SK-N-SH (cell line): ENCODE measurements at regions not wholly inside any gene's neighbourhood (a gene's known extent, or its start where the extent isn't known, plus 50 kb on each side); places are given as distances from the start of the nearest gene placed in this dataset.

ENCODE experiments used
- CTCF ChIA-PET: fragments of 300-600, 350-600 bp; formaldehyde crosslinking; extraction: SDS; loops from one replicate; lab custom pipeline; 2021; lab: Yijun Ruan, JAX
- POLR2A ChIA-PET: fragments of 350-600 bp; sonication (Branson Sonifier 250); formaldehyde crosslinking; extraction: SDS; loops from one replicate; lab custom pipeline; 2020; ENCODE audit warnings: antibody characterized with exemption, inconsistent platforms; lab: Yijun Ruan, JAX
- DNase-seq: peaks from one replicate; pipeline ENCODE4 v3.0.0; 2012
- H2AFZ ChIP-seq: fragments of 200-600 bp; sonication (generic); 2 replicates; pipeline ENCODE4 v1.8.1; 2016; ENCODE audit warnings: antibody characterized with exemption, mild to moderate bottlenecking, low read depth
- H3F3A ChIP-seq: fragments of 200-600 bp; sonication (generic); replicated peaks from 2 replicates; pipeline ENCODE3; 2016; ENCODE audit warnings: antibody characterized with exemption, mild to moderate bottlenecking; ENCODE audit not compliant: insufficient read depth
- H3K27ac ChIP-seq, 2 experiments: fragments of 200-500 bp in 1 of 2; fragments of 200-600 bp in 1 of 2; sonication (Bioruptor generic) in 1 of 2; sonication (generic), shearing (Covaris generic) in 1 of 2; 2 replicates each; pipeline versions ENCODE4 v1.5.1 to v1.6.1; 2014 to 2016; ENCODE audit warnings: low read depth in 2 of 2, inconsistent platforms in 1 of 2, low read length in 1 of 2, mild to moderate bottlenecking in 1 of 2, mixed read lengths in 1 of 2
- H3K27me3 ChIP-seq: fragments of 200-600 bp; sonication (generic), shearing (Covaris generic); 2 replicates; pipeline ENCODE4 v1.6.1; 2016; ENCODE audit warnings: mixed run types; ENCODE audit not compliant: insufficient read depth
- H3K36me3 ChIP-seq, 2 experiments: fragments of 200-500 bp in 1 of 2; fragments of 200-600 bp in 1 of 2; sonication (Bioruptor generic) in 1 of 2; sonication (generic) in 1 of 2; replicated peaks in 1 of 2; 2 replicates each; pipeline versions ENCODE3 to v1.5.1; 2014 to 2016; ENCODE audit warnings: low read length in 1 of 2, mild to moderate bottlenecking in 1 of 2; ENCODE audit not compliant: insufficient read depth in 2 of 2, control insufficient read depth in 1 of 2
- H3K4me1 ChIP-seq, 2 experiments: fragments of 200-500 bp in 1 of 2; fragments of 200-600 bp in 1 of 2; sonication (Bioruptor generic) in 1 of 2; sonication (generic), shearing (Covaris generic) in 1 of 2; 2 replicates each; pipeline versions ENCODE4 v1.5.1 to v1.6.1; 2014 to 2016; ENCODE audit warnings: low read depth in 1 of 2, low read length in 1 of 2, mixed run types in 1 of 2; ENCODE audit not compliant: insufficient read depth in 2 of 2, control insufficient read depth in 1 of 2
- H3K4me2 ChIP-seq: fragments of 200-600 bp; sonication (generic), shearing (Covaris generic); 2 replicates; pipeline ENCODE4 v1.6.1; 2017; ENCODE audit warnings: mixed run types
- H3K4me3 ChIP-seq, 2 experiments: fragments of 200-500 bp in 1 of 2; fragments of 200-600 bp in 1 of 2; sonication (Bioruptor generic) in 1 of 2; sonication (generic), shearing (Covaris generic) in 1 of 2; 2 replicates each; pipeline versions ENCODE4 v1.5.1 to v1.8.1; 2014 to 2016; ENCODE audit warnings: low read depth in 2 of 2, inconsistent platforms in 1 of 2, low read length in 1 of 2, mild to moderate bottlenecking in 1 of 2, mixed read lengths in 1 of 2, moderate library complexity in 1 of 2
- H3K79me2 ChIP-seq: fragments of 200-600 bp; sonication (generic); 2 replicates; pipeline ENCODE4 v1.8.1; 2017; ENCODE audit warnings: mild to moderate bottlenecking; ENCODE audit not compliant: insufficient read depth
- H3K9ac ChIP-seq: fragments of 200-600 bp; sonication (generic); 2 replicates; pipeline ENCODE4 v1.6.1; 2017; ENCODE audit warnings: mixed run types
- H3K9me2 ChIP-seq: fragments of 200-600 bp; sonication (generic); 2 replicates; pipeline ENCODE4 v1.6.1; 2017; ENCODE audit warnings: mixed run types
- H3K9me3 ChIP-seq: fragments of 200-600 bp; sonication (generic); 2 replicates; pipeline ENCODE4 v1.6.1; 2017; ENCODE audit warnings: mixed run types, mild to moderate bottlenecking, moderate library complexity
- H4K20me1 ChIP-seq: fragments of 200-600 bp; sonication (generic); 2 replicates; pipeline ENCODE4 v1.6.1; 2017; ENCODE audit warnings: mild to moderate bottlenecking, mixed run types; ENCODE audit not compliant: insufficient read depth
- CHD2 ChIP-seq: fragments of 150-350 bp; IDR thresholded peaks from 2 replicates; pipeline ENCODE4 v1.6.1; 2018; ENCODE audit warnings: low read length; ENCODE audit not compliant: partially characterized antibody
- ELF1 ChIP-seq: IDR thresholded peaks from 2 replicates; pipeline ENCODE4 v1.4.0; 2012
- EP300 ChIP-seq, 2 experiments: IDR thresholded peaks; 2 replicates each; pipeline versions ENCODE4 v1.4.0 to v1.6.1; 2012; ENCODE audit warnings: borderline replicate concordance in 1 of 2, low read depth in 1 of 2, low read length in 1 of 2
- FOSL2 ChIP-seq: IDR thresholded peaks from 2 replicates; pipeline ENCODE4 v1.4.0; 2012; ENCODE audit warnings: low read depth, mild to moderate bottlenecking, moderate library complexity, borderline replicate concordance
- FOXJ3 ChIP-seq: sonication (generic); formaldehyde crosslinking; IDR thresholded peaks from 2 replicates; pipeline ENCODE4 v1.5.1; 2020; ENCODE audit warnings: mild to moderate bottlenecking, missing genetic modification reagents
- FOXM1 ChIP-seq: IDR thresholded peaks from 2 replicates; pipeline ENCODE4 v1.4.0; 2012; ENCODE audit warnings: low read depth, mild to moderate bottlenecking
- JUND ChIP-seq: IDR thresholded peaks from 2 replicates; pipeline ENCODE4 v1.4.0; 2012
- MEF2A ChIP-seq: IDR thresholded peaks from 2 replicates; pipeline ENCODE4 v1.4.0; 2012; ENCODE audit warnings: low read depth, borderline replicate concordance
- MXI1 ChIP-seq: IDR thresholded peaks from 2 replicates; pipeline ENCODE4 v1.6.1; 2012; ENCODE audit warnings: mild to moderate bottlenecking, low read depth, low read length, improper control_type of control experiment
- NFIC ChIP-seq: IDR thresholded peaks from 2 replicates; pipeline ENCODE4 v1.4.0; 2012; ENCODE audit warnings: borderline replicate concordance
- PBX3 ChIP-seq: IDR thresholded peaks from 2 replicates; pipeline ENCODE4; 2012
- POLR2AphosphoS5 ChIP-seq: IDR thresholded peaks from 2 replicates; pipeline ENCODE4 v1.6.1; 2012; ENCODE audit warnings: low read depth, low read length
- RCOR1 ChIP-seq: fragments of 150-350 bp; IDR thresholded peaks from 2 replicates; pipeline ENCODE4 v1.6.1; 2017; ENCODE audit warnings: antibody characterized with exemption, low read length
- RFX5 ChIP-seq: IDR thresholded peaks from 2 replicates; pipeline ENCODE4 v1.6.1; 2012; ENCODE audit warnings: mild to moderate bottlenecking, improper control_type of control experiment, low read length
- RXRA ChIP-seq: IDR thresholded peaks from 2 replicates; pipeline ENCODE4 v1.4.0; 2012; ENCODE audit warnings: low read depth, mild to moderate bottlenecking, borderline replicate concordance
- SIN3A ChIP-seq: IDR thresholded peaks from 2 replicates; pipeline ENCODE4 v1.6.1; 2012; ENCODE audit warnings: low read depth, mild to moderate bottlenecking, low read length, moderate library complexity, borderline replicate concordance
- TAF1 ChIP-seq: IDR thresholded peaks from 2 replicates; pipeline ENCODE4 v1.6.1; 2012; ENCODE audit warnings: low read depth, mild to moderate bottlenecking, low read length, moderate library complexity, borderline replicate concordance
- ZBTB33 ChIP-seq: IDR thresholded peaks from 2 replicates; pipeline ENCODE4 v1.4.0; 2012; ENCODE audit warnings: low read depth, borderline replicate concordance
- WGBS: methylation state at CpG from one replicate; pipeline ENCODE4 v1.1.6; 2017; ENCODE audit warnings: low lambda C conversion rate; 5-methylcytosine and 5-hydroxymethylcytosine counted together
- TF ChIP-seq, protein P1 (sequence below): fragments of 150-350 bp; IDR thresholded peaks from 2 replicates; pipeline ENCODE4 v1.6.1; 2016; ENCODE audit warnings: mild to moderate bottlenecking, low read depth, low read length
- TF ChIP-seq, protein P2 (sequence below): IDR thresholded peaks from 2 replicates; pipeline ENCODE4 v1.4.0; 2012; ENCODE audit warnings: low read depth, borderline replicate concordance
- TF ChIP-seq, protein P3 (sequence below): IDR thresholded peaks from 2 replicates; pipeline ENCODE4 v1.6.1; 2012; ENCODE audit warnings: mild to moderate bottlenecking, low read depth, low read length, moderate library complexity

- H3K9ac ChIP-seq = no peak overlapping the region
- no peaks in the 10 kb centered on the region for H3K79me2 ChIP-seq
- no peak overlapping the region for H3K4me3 ChIP-seq
- H3K27ac ChIP-seq = no peak overlapping the region
- H3K27me3 ChIP-seq = no peaks in the 10 kb centered on the region
- no peaks in the 10 kb centered on the region for H3K4me1 ChIP-seq
- WGBS = 34% methylated on average over 5 of the region's 5 CpGs
- CTCF ChIA-PET = no interaction called here
- TF ChIP-seq NFIC (no peak), FOXM1 (no peak), RXRA (no peak), FOSL2 (no peak), JUND (no peak), PBX3 (no peak), MEF2A (no peak), ZBTB33 (no peak), EP300 (IDR thresholded peaks at IDR 0.05; ENCODE audit: borderline replicate concordance in 1 of 2, low read depth in 1 of 2, low read length in 1 of 2) (no peak), RFX5 (no peak), SIN3A (no peak), POLR2AphosphoS5 (no peak)
- TF ChIP-seq, protein P1, sequence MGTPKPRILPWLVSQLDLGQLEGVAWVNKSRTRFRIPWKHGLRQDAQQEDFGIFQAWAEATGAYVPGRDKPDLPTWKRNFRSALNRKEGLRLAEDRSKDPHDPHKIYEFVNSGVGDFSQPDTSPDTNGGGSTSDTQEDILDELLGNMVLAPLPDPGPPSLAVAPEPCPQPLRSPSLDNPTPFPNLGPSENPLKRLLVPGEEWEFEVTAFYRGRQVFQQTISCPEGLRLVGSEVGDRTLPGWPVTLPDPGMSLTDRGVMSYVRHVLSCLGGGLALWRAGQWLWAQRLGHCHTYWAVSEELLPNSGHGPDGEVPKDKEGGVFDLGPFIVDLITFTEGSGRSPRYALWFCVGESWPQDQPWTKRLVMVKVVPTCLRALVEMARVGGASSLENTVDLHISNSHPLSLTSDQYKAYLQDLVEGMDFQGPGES = no peak
- TF ChIP-seq, all 33 proteins: peak for 0
- Histone ChIP-seq H4K20me1 (no peaks in the 10 kb centered on the region), H2AFZ (no peak overlapping the region), H3K4me2 (no peak overlapping the region), H3K9me2 (no peaks in the 10 kb centered on the region), H3F3A (no peaks in the 10 kb centered on the region), H3K9me3 (no peaks in the 10 kb centered on the region), H3K36me3 (no peaks in the 10 kb centered on the region)
- POLR2A ChIA-PET = no interaction called here
- DNase-seq = no peak
These were observed 89.9 kb downstream of the MGST1 start for GRCh38 chr12:16437281-16437816.

GRCh38 chr12:16437926-16438325, 90.5 kb downstream of the MGST1 start:
- Histone ChIP-seq H3K4me1 (no peaks in the 10 kb centered on the region), H3K9me3 (no peaks in the 10 kb centered on the region), H3K27ac (no peak overlapping the region), H3K9me2 (no peaks in the 10 kb centered on the region), H3K4me3 (no peak overlapping the region), H3K27me3 (no peaks in the 10 kb centered on the region), H2AFZ (no peak overlapping the region), H3F3A (no peaks in the 10 kb centered on the region), H4K20me1 (no peaks in the 10 kb centered on the region), H3K36me3 (no peaks in the 10 kb centered on the region), H3K4me2 (no peak overlapping the region), H3K79me2 (no peaks in the 10 kb centered on the region), H3K9ac (no peak overlapping the region)
- ChIA-PET CTCF (interaction anchor here (1.0 kb wide), 1 partner anchor 52 kb away, joined by 5 read pairs; no protein-coding TSS in a partner anchor), POLR2A (no interaction called here)
- WGBS = 52% methylated on average over 2 of the region's 2 CpGs
- no peak for DNase-seq
- TF ChIP-seq CHD2 (no peak), TAF1 (no peak), FOXJ3 (no peak), RFX5 (no peak), RCOR1 (no peak), ELF1 (no peak), MXI1 (no peak), SIN3A (no peak), FOXM1 (no peak), MEF2A (no peak)
- TF ChIP-seq, protein P2, sequence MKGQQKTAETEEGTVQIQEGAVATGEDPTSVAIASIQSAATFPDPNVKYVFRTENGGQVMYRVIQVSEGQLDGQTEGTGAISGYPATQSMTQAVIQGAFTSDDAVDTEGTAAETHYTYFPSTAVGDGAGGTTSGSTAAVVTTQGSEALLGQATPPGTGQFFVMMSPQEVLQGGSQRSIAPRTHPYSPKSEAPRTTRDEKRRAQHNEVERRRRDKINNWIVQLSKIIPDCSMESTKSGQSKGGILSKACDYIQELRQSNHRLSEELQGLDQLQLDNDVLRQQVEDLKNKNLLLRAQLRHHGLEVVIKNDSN = no peak
- TF ChIP-seq, protein P3, sequence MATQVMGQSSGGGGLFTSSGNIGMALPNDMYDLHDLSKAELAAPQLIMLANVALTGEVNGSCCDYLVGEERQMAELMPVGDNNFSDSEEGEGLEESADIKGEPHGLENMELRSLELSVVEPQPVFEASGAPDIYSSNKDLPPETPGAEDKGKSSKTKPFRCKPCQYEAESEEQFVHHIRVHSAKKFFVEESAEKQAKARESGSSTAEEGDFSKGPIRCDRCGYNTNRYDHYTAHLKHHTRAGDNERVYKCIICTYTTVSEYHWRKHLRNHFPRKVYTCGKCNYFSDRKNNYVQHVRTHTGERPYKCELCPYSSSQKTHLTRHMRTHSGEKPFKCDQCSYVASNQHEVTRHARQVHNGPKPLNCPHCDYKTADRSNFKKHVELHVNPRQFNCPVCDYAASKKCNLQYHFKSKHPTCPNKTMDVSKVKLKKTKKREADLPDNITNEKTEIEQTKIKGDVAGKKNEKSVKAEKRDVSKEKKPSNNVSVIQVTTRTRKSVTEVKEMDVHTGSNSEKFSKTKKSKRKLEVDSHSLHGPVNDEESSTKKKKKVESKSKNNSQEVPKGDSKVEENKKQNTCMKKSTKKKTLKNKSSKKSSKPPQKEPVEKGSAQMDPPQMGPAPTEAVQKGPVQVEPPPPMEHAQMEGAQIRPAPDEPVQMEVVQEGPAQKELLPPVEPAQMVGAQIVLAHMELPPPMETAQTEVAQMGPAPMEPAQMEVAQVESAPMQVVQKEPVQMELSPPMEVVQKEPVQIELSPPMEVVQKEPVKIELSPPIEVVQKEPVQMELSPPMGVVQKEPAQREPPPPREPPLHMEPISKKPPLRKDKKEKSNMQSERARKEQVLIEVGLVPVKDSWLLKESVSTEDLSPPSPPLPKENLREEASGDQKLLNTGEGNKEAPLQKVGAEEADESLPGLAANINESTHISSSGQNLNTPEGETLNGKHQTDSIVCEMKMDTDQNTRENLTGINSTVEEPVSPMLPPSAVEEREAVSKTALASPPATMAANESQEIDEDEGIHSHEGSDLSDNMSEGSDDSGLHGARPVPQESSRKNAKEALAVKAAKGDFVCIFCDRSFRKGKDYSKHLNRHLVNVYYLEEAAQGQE = no peak
